ENCODE measurements at regions not wholly inside any gene's neighbourhood (a gene's known extent, or its start where the extent isn't known, plus 50 kb on each side); places are given as distances from the start of the nearest gene placed in this dataset.

- Mint-ChIP-seq H3K4me3 (no peak overlapping the region), H3K27me3 (ENCODE audit: insufficient read depth) (no peaks in the 10 kb centered on the region), H3K27ac (no peak overlapping the region), H3K4me1 (no peaks in the 10 kb centered on the region), H3K36me3 (ENCODE audit: low read depth) (no peaks in the 10 kb centered on the region), H3K9me3 (peaks cover 4% of the 10 kb centered on the region)
- Histone ChIP-seq H3K27me3 (ENCODE audit: control insufficient read depth, insufficient read depth, low read length, poor library complexity, severe bottlenecking) (no peaks in the 10 kb centered on the region), H3K4me1 (ENCODE audit: control insufficient read depth, insufficient read depth, low read length) (no peaks in the 10 kb centered on the region), H3K36me3 (ENCODE audit: control insufficient read depth, insufficient read depth, low read length) (no peaks in the 10 kb centered on the region), H3K9ac (ENCODE audit: extremely low read depth, low read length, poor library complexity, severe bottlenecking) (no peak overlapping the region), H3K4me3 (ENCODE audit: low read length) (no peak overlapping the region), H3K27ac (ENCODE audit: low read depth, low read length) (no peak overlapping the region), H3K9me3 (ENCODE audit: control insufficient read depth, low read length) (no peaks in the 10 kb centered on the region)
- TF ChIP-seq CTCF (conservative IDR thresholded peaks at IDR 0.05) = no peak
- DNase-seq = no peak
- 86 to 90% methylated on average over 3 of the region's 3 CpGs for WGBS, 2 experiments (ENCODE audit: insufficient coverage in 1 of 2, insufficient read length in 1 of 2)
These were observed 56.6 kb downstream of the MRPL57 start for GRCh38 chr13:21233086-21233485.

GRCh38 chr13:21234526-21234925 is 58.1 kb downstream of the MRPL57 start:
- peaks cover 4% of the 10 kb centered on the region for H3K9me3 Mint-ChIP-seq
- WGBS, 2 experiments (ENCODE audit: insufficient coverage in 1 of 2, insufficient read length in 1 of 2) = 83 to 86% methylated on average over 6 to 8 of the region's 8 CpGs

GRCh38 chr13:21235174-21235573 is 58.7 kb downstream of the MRPL57 start:
- no peak for DNase-seq
- Histone ChIP-seq H3K27me3 (ENCODE audit: control insufficient read depth, insufficient read depth, low read length, poor library complexity, severe bottlenecking) (no peaks in the 10 kb centered on the region), H3K9me3 (ENCODE audit: control insufficient read depth, low read length) (no peaks in the 10 kb centered on the region), H3K36me3 (ENCODE audit: control insufficient read depth, insufficient read depth, low read length) (no peaks in the 10 kb centered on the region), H3K4me1 (ENCODE audit: control insufficient read depth, insufficient read depth, low read length) (no peaks in the 10 kb centered on the region), H3K9ac (ENCODE audit: extremely low read depth, low read length, poor library complexity, severe bottlenecking) (no peak overlapping the region), H3K27ac (ENCODE audit: low read depth, low read length) (no peak overlapping the region), H3K4me3 (ENCODE audit: low read length) (no peak overlapping the region)
- Mint-ChIP-seq H3K9me3 (peaks cover 4% of the 10 kb centered on the region), H3K27ac (no peak overlapping the region), H3K27me3 (ENCODE audit: insufficient read depth) (no peaks in the 10 kb centered on the region), H3K36me3 (ENCODE audit: low read depth) (no peaks in the 10 kb centered on the region), H3K4me1 (no peaks in the 10 kb centered on the region), H3K4me3 (no peak overlapping the region)
- WGBS, 2 experiments (ENCODE audit: insufficient coverage in 1 of 2, insufficient read length in 1 of 2) = 95 to 96% methylated on average over 12 of the region's 12 CpGs
- TF ChIP-seq CTCF (conservative IDR thresholded peaks at IDR 0.05) = no peak

More at GRCh38 chr13:21234526-21234925, 58.1 kb downstream of the MRPL57 start:
- Histone ChIP-seq H3K4me1 (ENCODE audit: control insufficient read depth, insufficient read depth, low read length) (no peaks in the 10 kb centered on the region), H3K27me3 (ENCODE audit: control insufficient read depth, insufficient read depth, low read length, poor library complexity, severe bottlenecking) (no peaks in the 10 kb centered on the region), H3K4me3 (ENCODE audit: low read length) (no peak overlapping the region), H3K27ac (ENCODE audit: low read depth, low read length) (no peak overlapping the region), H3K36me3 (ENCODE audit: control insufficient read depth, insufficient read depth, low read length) (no peaks in the 10 kb centered on the region), H3K9ac (ENCODE audit: extremely low read depth, low read length, poor library complexity, severe bottlenecking) (no peak overlapping the region), H3K9me3 (ENCODE audit: control insufficient read depth, low read length) (no peaks in the 10 kb centered on the region)
- no peaks in the 10 kb centered on the region for H3K4me1 Mint-ChIP-seq
- DNase-seq = no peak
- no peaks in the 10 kb centered on the region for H3K27me3 Mint-ChIP-seq (ENCODE audit: insufficient read depth)
- TF ChIP-seq CTCF (conservative IDR thresholded peaks at IDR 0.05) = no peak
- no peak overlapping the region for H3K4me3 Mint-ChIP-seq
- no peak overlapping the region for H3K27ac Mint-ChIP-seq
- H3K36me3 Mint-ChIP-seq (ENCODE audit: low read depth) = no peaks in the 10 kb centered on the region

Measured in endodermal cell (in vitro differentiated cells).